SK-N-SH (cell line): ENCODE measurements at regions not wholly inside any gene's neighbourhood (a gene's known extent, or its start where the extent isn't known, plus 50 kb on each side); places are given as distances from the start of the nearest gene placed in this dataset.

ENCODE experiments used
- CTCF ChIP-seq: fragments of 200-600 bp; sonication (generic); IDR thresholded peaks from 2 replicates; pipeline ENCODE4 v1.6.1; 2017; ENCODE audit warnings: antibody characterized with exemption, mild to moderate bottlenecking, moderate library complexity
- MAX ChIP-seq: IDR thresholded peaks from 2 replicates; pipeline ENCODE4 v1.4.0; 2012; ENCODE audit warnings: low read depth
- POLR2AphosphoS5 ChIP-seq: IDR thresholded peaks from 2 replicates; pipeline ENCODE4 v1.6.1; 2012; ENCODE audit warnings: low read depth, low read length

GRCh38 chr1:4075436-4076225, 175.6 kb upstream of the C1orf174 start:
- TF ChIP-seq POLR2AphosphoS5 (no peak), MAX (no peak), CTCF (no peak)
